GM19452 (cell line): ENCODE measurements at regions not wholly inside any gene's neighbourhood (a gene's known extent, or its start where the extent isn't known, plus 50 kb on each side); places are given as distances from the start of the nearest gene placed in this dataset.

ENCODE experiments used
- ATAC-seq: cut with Tn5 transposase; IDR thresholded peaks from one replicate; pipeline ENCODE4 v1.9.1; 2021; ENCODE audit not compliant: unreplicated experiment

- ATAC-seq: no peak
These were observed 107.7 kb downstream of the SIPA1L2 start for GRCh38 chr1:232522189-232522588.

- ATAC-seq: no peak
These were observed 108.3 kb downstream of the SIPA1L2 start for GRCh38 chr1:232521660-232522059.

GRCh38 chr1:232519186-232519585 is 110.7 kb downstream of the SIPA1L2 start:
- no peak for ATAC-seq

DNA sequence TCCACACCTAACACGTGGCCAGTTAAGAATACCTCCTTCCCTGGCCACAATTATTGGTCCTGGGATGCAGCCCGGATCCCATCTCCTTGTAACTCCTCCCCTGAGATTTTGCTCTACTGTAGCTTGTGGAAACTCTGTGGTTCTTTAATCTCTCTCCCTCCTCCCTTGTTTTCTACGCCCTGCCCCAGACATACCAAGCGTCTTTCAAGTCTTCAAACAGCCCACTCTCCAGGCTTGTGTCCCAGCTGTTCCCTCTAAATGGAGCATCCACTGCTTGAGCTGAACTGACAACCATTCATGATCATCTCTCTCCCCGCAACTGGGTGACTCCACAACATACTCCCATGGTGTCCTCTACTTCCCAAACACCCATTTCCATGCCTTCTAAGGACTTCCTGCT is 111.6 kb downstream of the SIPA1L2 start:
- ATAC-seq: no peak

GRCh38 chr1:232517204-232517603 is 112.7 kb downstream of the SIPA1L2 start:
- no peak for ATAC-seq

GRCh38 chr1:232515706-232516105 is 114.2 kb downstream of the SIPA1L2 start:
- ATAC-seq: no peak

- ATAC-seq: no peak
These were observed 117.2 kb downstream of the SIPA1L2 start for GRCh38 chr1:232512712-232513111.

DNA sequence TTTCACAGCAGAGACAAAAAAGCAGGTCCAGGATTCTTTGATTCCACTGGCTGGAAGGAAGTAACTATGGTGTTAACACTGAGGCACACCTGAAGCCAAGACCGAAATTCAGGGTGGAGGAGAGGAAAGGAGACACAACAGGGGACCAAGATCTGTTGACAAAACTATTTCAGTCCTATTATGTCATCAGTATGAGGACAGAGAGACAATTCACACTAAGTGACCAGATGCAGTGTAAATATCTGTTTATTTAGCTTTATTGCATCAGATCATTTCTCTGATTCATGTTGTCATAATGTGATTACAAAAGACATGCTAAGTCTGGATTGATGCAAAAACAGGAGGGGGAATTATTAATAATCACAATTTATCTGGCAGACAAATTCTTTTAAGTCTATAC is 118.8 kb downstream of the SIPA1L2 start:
- no peak for ATAC-seq

DNA sequence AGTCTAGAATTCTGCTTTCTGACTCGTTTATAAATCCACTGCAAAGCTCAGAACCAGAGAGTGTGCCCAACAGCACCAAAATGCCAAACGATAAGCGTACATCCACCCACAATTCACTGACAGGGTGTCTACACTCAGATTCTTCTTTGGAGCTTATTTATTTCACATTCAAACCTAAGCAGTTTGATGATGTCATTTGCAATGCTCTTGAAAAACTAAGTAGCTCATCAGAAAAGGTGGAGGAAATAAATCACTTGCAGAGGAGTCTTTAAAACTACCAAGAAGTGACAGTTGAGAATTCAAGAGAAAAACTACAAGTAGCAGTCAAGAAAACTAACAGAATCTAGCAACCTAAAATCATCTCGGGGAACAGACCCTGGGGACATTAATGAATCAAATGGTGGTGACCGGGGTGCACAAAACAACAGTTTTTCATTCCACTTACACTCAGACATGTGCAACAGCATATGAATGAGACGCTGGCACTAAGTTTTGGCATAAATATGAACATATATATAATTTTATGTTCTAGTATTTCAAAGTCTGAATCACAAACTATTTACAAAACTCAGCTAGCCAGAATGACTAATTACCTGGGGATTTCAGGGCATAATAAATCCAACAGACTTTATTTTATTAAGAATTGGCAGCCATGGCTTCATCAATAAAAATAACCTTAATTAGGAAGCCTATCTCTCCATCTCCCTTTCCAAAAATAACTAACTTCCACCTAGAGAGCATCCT is 119.4 kb downstream of the SIPA1L2 start:
- ATAC-seq: no peak

GRCh38 chr1:232509570-232509969 is 120.4 kb downstream of the SIPA1L2 start:
- ATAC-seq: no peak

GRCh38 chr1:232508130-232508701 is 121.7 kb downstream of the SIPA1L2 start:
- no peak for ATAC-seq

GRCh38 chr1:232507571-232507970 is 122.4 kb downstream of the SIPA1L2 start:
- no peak for ATAC-seq

DNA sequence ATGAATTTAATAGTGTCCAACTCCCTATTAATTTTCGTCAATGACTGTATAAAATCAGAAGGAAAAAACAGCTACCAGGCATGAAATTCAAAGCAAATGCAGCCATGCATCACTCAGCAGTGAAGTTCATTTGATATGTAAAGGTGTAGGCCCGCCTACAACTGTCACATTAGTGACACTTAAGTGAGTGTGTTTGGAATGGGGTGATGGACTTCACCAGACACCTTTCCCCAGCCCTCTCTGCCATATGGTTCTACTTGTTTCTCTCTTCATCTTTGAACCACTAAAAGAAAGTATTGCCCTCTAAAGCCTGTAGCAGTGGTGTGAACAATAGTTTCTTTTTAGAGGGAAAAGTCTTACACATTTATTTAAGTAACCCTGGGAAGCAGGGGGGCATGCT is 124.0 kb downstream of the SIPA1L2 start:
- no peak for ATAC-seq

DNA sequence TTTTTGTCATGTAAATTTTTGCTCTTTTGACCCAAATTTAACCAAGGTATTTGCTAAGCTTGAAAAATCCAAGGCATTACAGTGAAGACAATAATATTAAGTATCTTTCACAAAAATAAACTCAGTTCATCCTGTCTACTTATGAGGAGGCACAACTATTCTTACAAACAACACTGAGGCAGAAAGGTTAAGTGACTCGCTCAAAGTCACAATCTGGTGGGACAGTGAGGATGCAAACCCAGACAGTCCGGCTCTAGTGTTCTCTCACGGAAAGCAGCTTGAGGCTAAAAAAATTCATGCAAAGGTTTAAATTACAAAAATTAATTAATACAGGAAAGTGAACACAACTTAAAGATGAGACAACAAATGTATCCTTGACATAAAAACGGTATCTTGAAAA is 125.3 kb downstream of the SIPA1L2 start:
- no peak for ATAC-seq

- ATAC-seq: no peak
These were observed 126.4 kb downstream of the SIPA1L2 start for GRCh38 chr1:232503497-232503896.

- no peak for ATAC-seq
These were observed 128.1 kb downstream of the SIPA1L2 start for GRCh38 chr1:232501854-232502253.

- ATAC-seq: no peak
These were observed 130.7 kb downstream of the SIPA1L2 start for GRCh38 chr1:232499188-232499587.

DNA sequence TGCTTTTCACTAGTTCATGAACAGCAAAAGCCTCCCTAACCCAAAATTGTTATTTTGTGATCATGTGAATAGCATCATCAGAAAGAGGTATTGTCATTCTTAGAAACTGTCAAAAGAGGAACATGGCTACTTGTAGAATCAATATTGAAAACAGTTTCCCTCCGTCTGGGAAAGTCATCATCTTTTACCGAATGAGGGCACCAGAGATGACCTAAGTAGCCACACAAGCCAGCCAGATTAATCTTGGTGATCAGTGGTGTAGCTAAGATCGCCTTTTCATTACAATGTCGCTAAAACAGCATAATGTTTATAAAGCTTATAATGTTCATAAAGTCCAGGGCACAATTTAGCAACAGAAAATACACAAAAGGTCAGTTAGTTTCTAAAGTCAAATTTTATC is 136.1 kb downstream of the SIPA1L2 start:
- ATAC-seq: no peak

DNA sequence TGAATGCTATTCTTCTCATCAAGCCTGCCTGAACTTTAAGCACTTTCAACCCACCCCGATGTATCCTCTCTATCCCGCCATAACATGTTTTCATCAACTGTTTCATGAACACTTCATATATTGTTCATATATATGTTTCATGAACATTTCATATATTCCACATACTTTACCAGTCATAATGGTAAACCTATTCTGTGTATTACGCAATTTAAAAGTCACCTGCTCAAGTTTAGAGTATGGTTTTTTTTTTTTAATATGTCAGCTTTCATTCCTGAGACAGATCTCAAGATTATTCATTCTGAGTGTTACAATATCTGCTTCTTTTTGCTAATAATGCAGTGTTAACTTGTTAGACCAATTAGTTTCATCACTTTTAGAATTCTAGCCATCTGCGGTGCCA is 140.7 kb downstream of the SIPA1L2 start:
- ATAC-seq: no peak

DNA sequence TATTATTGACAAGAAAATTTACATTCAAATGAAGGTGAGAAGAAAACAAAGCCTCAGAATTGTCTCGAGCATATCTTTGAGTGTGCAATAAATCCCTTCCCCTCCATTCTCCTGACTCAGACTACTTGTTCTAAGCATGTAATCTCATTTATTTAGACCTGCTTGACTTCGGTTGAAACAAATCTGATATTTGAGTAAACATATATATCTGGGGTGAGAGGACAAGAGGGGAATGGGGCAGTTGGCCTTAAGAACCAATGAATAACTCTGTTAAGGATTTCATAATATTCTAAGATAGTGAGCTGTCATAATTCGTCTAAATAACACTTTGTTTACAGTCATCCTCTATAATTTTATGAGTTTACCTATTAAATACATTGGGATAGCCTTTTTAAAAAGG is 142.7 kb downstream of the SIPA1L2 start:
- ATAC-seq: no peak

- no peak for ATAC-seq
These were observed 143.3 kb downstream of the SIPA1L2 start for GRCh38 chr1:232486454-232487207.

- ATAC-seq: no peak
These were observed 143.9 kb downstream of the SIPA1L2 start for GRCh38 chr1:232486006-232486405.
